ENCODE measurements at regions not wholly inside any gene's neighbourhood (a gene's known extent, or its start where the extent isn't known, plus 50 kb on each side); places are given as distances from the start of the nearest gene placed in this dataset.
A peak's percentile ranks its signal among the peaks of the same experiment; 100 is the strongest.

DNA sequence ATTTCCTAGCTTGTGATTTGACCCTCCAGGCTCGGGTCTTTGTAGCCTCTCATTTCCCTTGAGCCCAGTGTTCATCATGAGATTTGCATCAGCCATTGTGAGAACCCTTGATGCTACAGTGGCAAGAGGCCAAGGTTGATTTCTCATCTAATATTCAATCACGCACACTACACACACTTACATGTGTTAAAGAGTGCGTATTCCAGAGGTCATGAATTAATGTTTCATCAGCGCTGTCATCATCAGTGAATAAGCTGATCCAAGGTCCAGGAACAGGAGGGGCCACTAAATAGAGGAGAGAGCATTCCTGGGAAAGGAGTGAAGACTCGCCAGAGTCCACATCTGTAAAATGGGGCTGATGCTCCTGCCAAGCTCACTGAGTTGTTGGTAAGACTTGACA lies 276.1 kb upstream of the SIX2 start:
- no peaks in the 10 kb centered on the region for H3K36me3 ChIP-seq (ENCODE audit: control insufficient read depth, insufficient read depth, low read length)
- WGBS (ENCODE audit: insufficient coverage, low lambda C conversion rate), result no CpG with 5 or more reads among the region's 5 CpGs
- no peak overlapping the region for H3K4me3 ChIP-seq (ENCODE audit: low read length)
- H3K9me3 ChIP-seq (ENCODE audit: control insufficient read depth, low read depth, low read length), result no peaks in the 10 kb centered on the region
- H3K4me1 ChIP-seq (ENCODE audit: control insufficient read depth, insufficient read depth, low read length), result no peaks in the 10 kb centered on the region
- no peak overlapping the region for H3K27ac ChIP-seq (ENCODE audit: low read length)
- DNase-seq, result no peak
- peaks cover 7% of the 10 kb centered on the region for H3K27me3 ChIP-seq (ENCODE audit: control insufficient read depth, insufficient read depth, low read length)

DNA sequence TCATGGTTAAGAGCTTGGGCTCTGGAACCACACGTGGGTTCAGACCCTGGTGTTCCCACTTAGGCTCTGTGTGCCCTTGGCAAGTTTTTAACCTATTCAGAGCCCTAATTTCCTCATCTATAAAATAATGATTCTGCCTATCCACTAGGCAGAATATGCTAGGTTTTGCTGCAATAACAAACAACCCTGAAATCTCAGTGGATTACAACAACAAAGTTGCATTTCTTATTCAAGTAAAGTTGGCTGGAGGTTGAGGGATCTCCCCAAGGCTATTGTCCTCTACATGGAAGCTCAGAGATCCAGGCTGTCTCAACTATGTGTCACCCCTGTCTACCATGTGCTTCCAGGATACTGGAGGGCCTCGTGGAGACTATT lies 275.4 kb upstream of the SIX2 start:
- H3K9me3 ChIP-seq (ENCODE audit: control insufficient read depth, low read depth, low read length), result no peaks in the 10 kb centered on the region
- no peak overlapping the region for H3K27ac ChIP-seq (ENCODE audit: low read length)
- H3K27me3 ChIP-seq (ENCODE audit: control insufficient read depth, insufficient read depth, low read length), result peaks cover 7% of the 10 kb centered on the region
- no peaks in the 10 kb centered on the region for H3K4me1 ChIP-seq (ENCODE audit: control insufficient read depth, insufficient read depth, low read length)
- no peaks in the 10 kb centered on the region for H3K36me3 ChIP-seq (ENCODE audit: control insufficient read depth, insufficient read depth, low read length)
- no CpG with 5 or more reads among the region's 2 CpGs for WGBS (ENCODE audit: insufficient coverage, low lambda C conversion rate)
- no peak for DNase-seq
- no peak overlapping the region for H3K4me3 ChIP-seq (ENCODE audit: low read length)

DNA sequence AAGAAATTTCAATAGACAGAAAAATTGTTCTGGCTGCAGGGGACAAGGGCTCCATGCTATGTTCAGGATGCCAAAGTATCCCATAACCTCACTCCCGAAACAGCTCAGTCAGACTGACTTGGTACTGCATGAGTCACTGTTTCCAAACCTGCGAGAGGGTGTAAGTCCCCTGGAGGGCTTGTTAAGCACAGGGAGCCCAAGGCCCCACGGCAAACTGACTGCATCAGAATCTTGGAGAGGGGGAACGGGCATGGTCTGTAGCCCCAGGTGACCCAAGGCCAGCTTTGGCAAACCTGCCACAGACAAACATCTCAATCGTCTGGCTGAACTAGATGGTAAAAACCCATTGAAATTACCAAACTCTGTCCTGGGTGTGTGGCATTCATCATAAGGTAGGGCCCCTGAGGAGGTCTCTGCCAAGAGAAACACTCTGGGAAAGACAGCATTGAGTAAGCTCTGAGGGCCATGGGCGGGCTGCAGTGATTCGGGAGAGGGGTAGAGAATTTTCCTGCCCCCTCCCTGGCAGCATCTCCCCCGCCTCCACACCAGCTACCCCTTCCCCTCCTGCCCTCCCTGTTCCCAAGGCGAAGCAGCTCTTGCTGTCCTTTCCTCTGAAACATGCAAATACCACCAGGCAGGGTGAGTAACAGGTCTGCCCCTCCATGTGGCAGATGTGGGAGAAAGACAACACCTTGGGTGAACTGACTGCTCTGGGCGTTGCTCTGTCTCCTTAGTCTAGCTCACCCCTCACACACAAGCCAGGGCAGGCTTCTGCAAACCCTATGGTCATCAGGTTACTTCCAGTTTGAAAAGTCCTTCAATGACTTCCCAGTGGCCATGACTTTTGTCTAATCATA lies 274.7 kb upstream of the SIX2 start:
- H3K36me3 ChIP-seq (ENCODE audit: control insufficient read depth, insufficient read depth, low read length), result no peaks in the 10 kb centered on the region
- H3K4me3 ChIP-seq (ENCODE audit: low read length), result no peak overlapping the region
- no peaks in the 10 kb centered on the region for H3K9me3 ChIP-seq (ENCODE audit: control insufficient read depth, low read depth, low read length)
- peaks cover 5% of the 10 kb centered on the region for H3K27me3 ChIP-seq (ENCODE audit: control insufficient read depth, insufficient read depth, low read length)
- no CpG with 5 or more reads among the region's 10 CpGs for WGBS (ENCODE audit: insufficient coverage, low lambda C conversion rate)
- no peak overlapping the region for H3K27ac ChIP-seq (ENCODE audit: low read length)
- no peaks in the 10 kb centered on the region for H3K4me1 ChIP-seq (ENCODE audit: control insufficient read depth, insufficient read depth, low read length)
- no peak for DNase-seq

- Histone ChIP-seq H3K36me3 (ENCODE audit: control insufficient read depth, insufficient read depth, low read length) (no peaks in the 10 kb centered on the region), H3K9me3 (ENCODE audit: control insufficient read depth, low read depth, low read length) (no peaks in the 10 kb centered on the region), H3K27ac (ENCODE audit: low read length) (no peak overlapping the region), H3K4me3 (ENCODE audit: low read length) (no peak overlapping the region), H3K27me3 (ENCODE audit: control insufficient read depth, insufficient read depth, low read length) (peaks cover 2% of the 10 kb centered on the region), H3K4me1 (ENCODE audit: control insufficient read depth, insufficient read depth, low read length) (no peaks in the 10 kb centered on the region)
- no CpG with 5 or more reads among the region's 2 CpGs for WGBS (ENCODE audit: insufficient coverage, low lambda C conversion rate)
- no peak for DNase-seq
Measured at GRCh38 chr2:45282646-45283045, 273.4 kb upstream of the SIX2 start.

DNA sequence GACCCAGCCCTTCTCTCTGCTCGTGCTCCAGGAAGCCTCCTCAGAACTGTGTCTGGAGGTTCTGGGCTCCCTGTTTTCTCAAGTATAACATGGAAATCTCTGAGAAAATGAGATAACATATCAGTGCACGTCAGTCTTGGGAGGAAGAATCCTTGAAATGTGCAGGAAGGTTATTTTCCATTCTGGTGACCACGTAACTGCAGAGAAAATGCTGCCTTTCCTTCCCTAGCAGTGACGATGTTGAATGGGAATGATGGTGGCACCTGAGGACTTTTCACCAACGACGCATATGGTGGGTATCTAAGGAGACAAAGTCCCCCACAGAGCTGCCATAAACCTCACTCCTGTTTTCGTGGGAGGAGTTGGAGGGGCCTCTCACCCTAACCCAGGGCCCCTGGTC lies 272.1 kb upstream of the SIX2 start:
- Histone ChIP-seq H3K27ac (ENCODE audit: low read length) (no peak overlapping the region), H3K27me3 (ENCODE audit: control insufficient read depth, insufficient read depth, low read length) (peaks cover 2% of the 10 kb centered on the region), H3K9me3 (ENCODE audit: control insufficient read depth, low read depth, low read length) (no peaks in the 10 kb centered on the region), H3K4me3 (ENCODE audit: low read length) (no peak overlapping the region), H3K4me1 (ENCODE audit: control insufficient read depth, insufficient read depth, low read length) (no peaks in the 10 kb centered on the region), H3K36me3 (ENCODE audit: control insufficient read depth, insufficient read depth, low read length) (no peaks in the 10 kb centered on the region)
- no peak for DNase-seq
- 40% methylated on average over 1 of the region's 7 CpGs for WGBS (ENCODE audit: insufficient coverage, low lambda C conversion rate)

- Histone ChIP-seq H3K27ac (ENCODE audit: low read length) (no peak overlapping the region), H3K4me3 (ENCODE audit: low read length) (no peak overlapping the region), H3K4me1 (ENCODE audit: control insufficient read depth, insufficient read depth, low read length) (peaks cover 1% of the 10 kb centered on the region), H3K9me3 (ENCODE audit: control insufficient read depth, low read depth, low read length) (no peaks in the 10 kb centered on the region), H3K36me3 (ENCODE audit: control insufficient read depth, insufficient read depth, low read length) (no peaks in the 10 kb centered on the region), H3K27me3 (ENCODE audit: control insufficient read depth, insufficient read depth, low read length) (peaks cover 2% of the 10 kb centered on the region)
- no peak for DNase-seq
- no CpG with 5 or more reads among the region's 18 CpGs for WGBS (ENCODE audit: insufficient coverage, low lambda C conversion rate)
Measured at GRCh38 chr2:45280794-45281193, 271.5 kb upstream of the SIX2 start.

DNA sequence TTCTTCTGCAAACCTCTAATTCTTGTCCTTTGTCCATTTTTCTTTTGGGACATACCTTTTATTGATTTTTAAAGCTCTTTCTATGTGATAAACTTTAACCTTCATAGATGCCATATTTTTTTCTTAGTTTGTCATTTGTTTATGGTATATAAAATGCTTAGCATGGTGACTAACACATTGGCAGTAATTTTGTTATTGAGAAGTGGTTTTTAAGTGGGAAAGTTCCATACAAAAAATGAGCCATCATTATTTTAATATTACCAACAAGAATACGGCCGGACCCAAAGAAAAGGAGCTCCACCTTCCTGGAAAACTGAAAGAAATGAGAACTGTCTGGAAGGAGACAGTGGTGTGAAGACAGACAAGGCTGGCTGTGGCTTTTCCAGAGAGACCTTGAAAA lies 270.1 kb upstream of the SIX2 start:
- no peak for DNase-seq
- Histone ChIP-seq H3K27ac (ENCODE audit: low read length) (no peak overlapping the region), H3K4me1 (ENCODE audit: control insufficient read depth, insufficient read depth, low read length) (peaks cover 10% of the 10 kb centered on the region), H3K4me3 (ENCODE audit: low read length) (no peak overlapping the region), H3K9me3 (ENCODE audit: control insufficient read depth, low read depth, low read length) (no peaks in the 10 kb centered on the region), H3K27me3 (ENCODE audit: control insufficient read depth, insufficient read depth, low read length) (no peaks in the 10 kb centered on the region), H3K36me3 (ENCODE audit: control insufficient read depth, insufficient read depth, low read length) (no peaks in the 10 kb centered on the region)
- WGBS (ENCODE audit: insufficient coverage, low lambda C conversion rate), result 80% methylated on average over 1 of the region's 2 CpGs

DNA sequence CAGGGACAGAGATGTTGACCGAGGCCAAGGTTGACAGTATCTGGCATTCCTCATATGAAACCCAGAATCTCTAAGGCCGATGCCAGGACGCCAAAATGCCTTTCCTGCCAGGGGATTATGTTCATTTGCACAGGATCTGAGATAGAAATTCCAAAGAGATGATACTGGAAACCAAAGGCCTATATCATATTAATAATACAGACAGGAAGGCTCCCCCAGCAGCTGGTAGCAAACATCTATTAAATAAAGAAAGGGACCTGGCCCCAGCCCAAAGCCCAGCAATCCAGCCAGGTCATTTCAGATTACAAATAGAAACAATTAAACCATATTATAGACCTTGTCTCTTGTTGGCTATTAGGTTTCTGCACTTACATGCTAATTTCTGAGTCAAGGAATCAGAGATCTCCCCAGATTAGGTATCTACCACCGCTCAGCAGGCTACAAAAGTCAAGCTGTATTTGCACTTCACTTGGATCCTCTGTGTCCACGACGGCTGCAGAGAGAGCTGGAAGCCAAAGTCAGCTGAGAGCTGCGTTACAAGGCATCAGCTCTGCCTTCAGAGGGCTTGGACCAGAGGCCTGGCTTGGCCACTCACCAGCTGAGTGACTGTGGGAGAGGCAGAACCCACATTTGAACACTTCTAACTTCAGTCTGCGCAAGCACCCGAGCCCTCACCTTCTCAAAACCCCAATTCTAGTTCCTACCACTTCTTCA lies 269.3 kb upstream of the SIX2 start:
- no peak for DNase-seq
- WGBS (ENCODE audit: insufficient coverage, low lambda C conversion rate), result no CpG with 5 or more reads among the region's 9 CpGs
- H3K4me1 ChIP-seq (ENCODE audit: control insufficient read depth, insufficient read depth, low read length), result peaks cover 17% of the 10 kb centered on the region
- no peak overlapping the region for H3K27ac ChIP-seq (ENCODE audit: low read length)
- H3K36me3 ChIP-seq (ENCODE audit: control insufficient read depth, insufficient read depth, low read length), result no peaks in the 10 kb centered on the region
- no peaks in the 10 kb centered on the region for H3K27me3 ChIP-seq (ENCODE audit: control insufficient read depth, insufficient read depth, low read length)
- H3K9me3 ChIP-seq (ENCODE audit: control insufficient read depth, low read depth, low read length), result no peaks in the 10 kb centered on the region
- H3K4me3 ChIP-seq (ENCODE audit: low read length), result no peak overlapping the region

- 89% methylated on average over 1 of the region's 4 CpGs for WGBS (ENCODE audit: insufficient coverage, low lambda C conversion rate)
Measured at GRCh38 chr2:45276914-45277313, 267.7 kb upstream of the SIX2 start.

DNA sequence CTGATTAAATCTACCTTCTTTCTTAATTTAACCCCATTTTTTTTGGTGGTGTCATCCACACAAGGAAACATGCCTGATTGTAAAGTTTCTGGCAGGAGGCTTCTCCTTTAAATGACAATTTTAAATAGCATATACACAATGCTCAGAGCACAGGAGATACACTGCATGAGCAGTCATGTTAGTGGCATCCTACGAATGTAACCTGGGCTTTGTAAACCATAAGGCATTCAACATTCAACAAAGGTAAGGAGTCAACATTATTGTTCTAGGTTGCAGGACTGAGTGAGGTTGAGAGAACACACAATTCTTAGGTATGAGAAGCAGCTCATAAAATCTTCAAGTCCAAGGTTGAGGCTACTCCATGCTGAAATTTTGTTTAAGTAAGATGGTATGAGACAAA lies 266.6 kb upstream of the SIX2 start:
- peaks cover 17% of the 10 kb centered on the region for H3K4me1 ChIP-seq (ENCODE audit: control insufficient read depth, insufficient read depth, low read length)
- peaks cover 3% of the 10 kb centered on the region for H3K27me3 ChIP-seq (ENCODE audit: control insufficient read depth, insufficient read depth, low read length)
- no peaks in the 10 kb centered on the region for H3K36me3 ChIP-seq (ENCODE audit: control insufficient read depth, insufficient read depth, low read length)
- no peaks in the 10 kb centered on the region for H3K9me3 ChIP-seq (ENCODE audit: control insufficient read depth, low read depth, low read length)
- H3K4me3 ChIP-seq (ENCODE audit: low read length), result no peak overlapping the region
- peak in 1 of 2 donors; percentile 10 for DNase-seq
- WGBS (ENCODE audit: insufficient coverage, low lambda C conversion rate), result no CpG with 5 or more reads among the region's 1 CpG
- no peak overlapping the region for H3K27ac ChIP-seq (ENCODE audit: low read length)

More at GRCh38 chr2:45276914-45277313, 267.7 kb upstream of the SIX2 start:
- H3K4me3 ChIP-seq (ENCODE audit: low read length), result no peak overlapping the region
- H3K9me3 ChIP-seq (ENCODE audit: control insufficient read depth, low read depth, low read length), result no peaks in the 10 kb centered on the region
- H3K4me1 ChIP-seq (ENCODE audit: control insufficient read depth, insufficient read depth, low read length), result peaks cover 17% of the 10 kb centered on the region
- H3K27me3 ChIP-seq (ENCODE audit: control insufficient read depth, insufficient read depth, low read length), result no peaks in the 10 kb centered on the region
- no peak for DNase-seq
- H3K36me3 ChIP-seq (ENCODE audit: control insufficient read depth, insufficient read depth, low read length), result no peaks in the 10 kb centered on the region
- no peak overlapping the region for H3K27ac ChIP-seq (ENCODE audit: low read length)

All from large intestine (tissue), 3 donors.